Fibroblast of the aortic adventitia (primary cell): ENCODE measurements at regions not wholly inside any gene's neighbourhood (a gene's known extent, or its start where the extent isn't known, plus 50 kb on each side); places are given as distances from the start of the nearest gene placed in this dataset.

Experiments
- DNase-seq: peaks from one replicate; pipeline ENCODE4 v3.0.0-alpha.2; 2010; ENCODE audit warnings: low read depth
- H3K4me3 ChIP-seq: 2 replicates; pipeline ENCODE4 v1.5.1; 2011; ENCODE audit warnings: low read depth, mild to moderate bottlenecking, control low read depth, low read length, moderate library complexity
- TF ChIP-seq, protein P1 (sequence below): IDR thresholded peaks from 2 replicates; pipeline ENCODE4 v1.5.1; 2011; ENCODE audit warnings: mild to moderate bottlenecking, low read length, control low read depth, inconsistent platforms; ENCODE audit not compliant: insufficient read depth

GRCh38 chr7:98753989-98754479 lies 115.8 kb downstream of the TMEM130 start:
- H3K4me3 ChIP-seq, result no peak overlapping the region
- DNase-seq, result no peak
- TF ChIP-seq, protein P1, sequence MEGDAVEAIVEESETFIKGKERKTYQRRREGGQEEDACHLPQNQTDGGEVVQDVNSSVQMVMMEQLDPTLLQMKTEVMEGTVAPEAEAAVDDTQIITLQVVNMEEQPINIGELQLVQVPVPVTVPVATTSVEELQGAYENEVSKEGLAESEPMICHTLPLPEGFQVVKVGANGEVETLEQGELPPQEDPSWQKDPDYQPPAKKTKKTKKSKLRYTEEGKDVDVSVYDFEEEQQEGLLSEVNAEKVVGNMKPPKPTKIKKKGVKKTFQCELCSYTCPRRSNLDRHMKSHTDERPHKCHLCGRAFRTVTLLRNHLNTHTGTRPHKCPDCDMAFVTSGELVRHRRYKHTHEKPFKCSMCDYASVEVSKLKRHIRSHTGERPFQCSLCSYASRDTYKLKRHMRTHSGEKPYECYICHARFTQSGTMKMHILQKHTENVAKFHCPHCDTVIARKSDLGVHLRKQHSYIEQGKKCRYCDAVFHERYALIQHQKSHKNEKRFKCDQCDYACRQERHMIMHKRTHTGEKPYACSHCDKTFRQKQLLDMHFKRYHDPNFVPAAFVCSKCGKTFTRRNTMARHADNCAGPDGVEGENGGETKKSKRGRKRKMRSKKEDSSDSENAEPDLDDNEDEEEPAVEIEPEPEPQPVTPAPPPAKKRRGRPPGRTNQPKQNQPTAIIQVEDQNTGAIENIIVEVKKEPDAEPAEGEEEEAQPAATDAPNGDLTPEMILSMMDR, result no peak

DNA sequence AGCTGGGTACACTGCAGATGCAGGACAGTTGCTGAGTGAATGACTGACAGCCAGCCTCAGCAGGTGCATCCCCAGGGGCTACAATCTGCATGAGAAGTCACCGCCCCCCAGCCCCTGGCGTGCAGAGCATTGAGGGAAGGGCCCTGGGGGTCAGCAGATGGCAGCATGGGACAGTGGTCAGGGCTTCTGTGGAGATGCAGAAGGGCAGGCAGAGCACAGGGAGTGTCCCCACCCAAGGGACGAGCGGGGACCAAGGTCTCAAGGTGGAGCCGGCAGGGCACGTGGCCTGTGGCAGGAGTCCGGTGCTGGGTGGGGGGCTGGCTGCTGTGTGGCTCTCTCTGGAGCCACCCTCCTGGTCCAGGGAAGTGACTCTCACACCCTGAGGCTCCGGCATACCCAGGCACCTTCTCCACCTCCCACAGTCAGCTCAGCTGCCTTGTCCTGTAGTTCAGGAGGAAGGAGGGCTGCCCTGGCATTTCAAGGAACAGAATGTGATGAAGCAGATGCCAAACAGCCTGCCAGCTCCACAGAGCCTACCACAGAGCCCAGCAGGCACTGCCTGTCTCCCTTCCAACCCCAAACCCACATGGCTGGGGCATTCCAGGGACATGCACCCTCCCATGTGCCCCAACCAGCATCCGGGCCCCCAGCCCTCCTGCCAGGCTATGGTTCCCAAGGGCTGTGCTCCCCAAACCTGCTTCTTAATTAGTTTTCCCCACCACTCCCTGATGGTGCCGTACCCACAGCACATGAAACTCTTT lies 114.5 kb downstream of the TMEM130 start:
- TF ChIP-seq, protein P1, result no peak
- H3K4me3 ChIP-seq, result no peak overlapping the region
- no peak for DNase-seq

DNA sequence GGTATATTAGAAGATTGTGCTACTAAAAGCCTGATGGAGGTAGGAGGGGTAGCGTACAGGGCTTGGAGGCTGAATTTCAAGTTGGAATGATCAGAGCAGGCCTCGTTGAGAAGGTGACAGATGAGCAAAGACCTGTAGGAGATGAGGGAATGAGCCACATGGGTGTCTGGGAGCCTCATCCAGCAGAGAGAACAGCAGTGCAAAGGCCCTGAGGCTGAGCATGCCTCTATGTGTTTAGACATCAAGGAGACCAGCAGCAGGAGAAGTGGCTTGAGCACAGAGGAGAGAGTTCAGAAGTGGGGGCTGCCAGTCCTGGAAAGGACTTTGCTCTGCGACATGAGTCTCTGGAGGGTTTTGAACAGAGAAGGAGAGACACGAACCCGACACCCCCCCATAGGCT lies 111.7 kb downstream of the TMEM130 start:
- no peak for DNase-seq
- TF ChIP-seq, protein P1, result no peak
- H3K4me3 ChIP-seq, result no peak overlapping the region

GRCh38 chr7:98760201-98760651 lies 109.6 kb downstream of the TMEM130 start:
- TF ChIP-seq, protein P1, result no peak
- no peak overlapping the region for H3K4me3 ChIP-seq
- peak; percentile 58 for DNase-seq

- no peak for DNase-seq
- TF ChIP-seq, protein P1, result no peak
- H3K4me3 ChIP-seq, result no peak overlapping the region
Measured at GRCh38 chr7:98761225-98761624, 108.6 kb downstream of the TMEM130 start.

- TF ChIP-seq, protein P1, result no peak
- H3K4me3 ChIP-seq, result no peak overlapping the region
Measured at GRCh38 chr7:98762620-98763019, 107.2 kb downstream of the TMEM130 start.

DNA sequence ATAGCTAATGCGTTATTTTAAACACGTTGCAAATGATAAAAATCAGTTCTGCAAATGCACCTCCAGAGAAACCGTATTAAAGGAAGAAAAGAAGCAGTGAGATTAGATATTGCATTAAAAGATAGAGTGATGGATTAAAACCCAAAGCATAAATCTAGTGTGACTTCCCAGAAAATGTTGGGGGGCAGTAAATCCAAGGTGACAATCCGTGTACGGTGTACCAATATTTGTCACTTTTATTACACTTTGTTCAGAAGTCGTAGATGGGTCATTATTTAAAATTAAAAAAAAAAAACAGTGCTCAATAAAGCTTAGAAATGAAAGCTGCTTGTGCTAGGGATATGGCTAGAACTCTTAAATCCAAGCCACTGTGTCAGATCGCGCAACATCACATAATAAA lies 106.4 kb downstream of the TMEM130 start:
- TF ChIP-seq, protein P1, result no peak
- DNase-seq, result no peak
- H3K4me3 ChIP-seq, result no peak overlapping the region

More at GRCh38 chr7:98762620-98763019, 107.2 kb downstream of the TMEM130 start:
- DNase-seq, result no peak
